ENCODE measurements at regions not wholly inside any gene's neighbourhood (a gene's known extent, or its start where the extent isn't known, plus 50 kb on each side); places are given as distances from the start of the nearest gene placed in this dataset.

GRCh38 chr12:53803194-53803593, 51.4 kb upstream of the CISTR start:
- H2AFZ ChIP-seq (ENCODE audit: low read length) = no peak overlapping the region

More at GRCh38 chr12:53803194-53803593, 51.4 kb upstream of the CISTR start:
- Mint-ChIP-seq H3K36me3 (ENCODE audit: insufficient read depth in 1 of 3, low read depth in 3 of 3) (no peaks in the 10 kb centered on the region), H3K27me3 (ENCODE audit: low read depth) (peaks cover 66% of the 10 kb centered on the region), H3K27ac (no peak overlapping the region), H3K4me1 (peaks cover 0 to 15% of the 10 kb centered on the region in 2 experiments; a peak in 3 of 4 replicates), H3K9me3 (no peaks in the 10 kb centered on the region), H3K4me3 (no peak overlapping the region)
- Histone ChIP-seq H4K5ac (ENCODE audit: insufficient read length, low read depth, low read length) (no peak overlapping the region), H2BK15ac (ENCODE audit: low read depth, low read length) (no peak overlapping the region), H2AK5ac (ENCODE audit: insufficient read length, low read length) (no peak overlapping the region), H3K9me3 (ENCODE audit: control insufficient read depth, low read depth, low read length) (no peaks in the 10 kb centered on the region), H3K4me1 (ENCODE audit: insufficient read depth, low read length) (no peaks in the 10 kb centered on the region), H3K27ac (ENCODE audit: insufficient read length, low read depth, low read length) (no peak overlapping the region), H3K23me2 (ENCODE audit: insufficient read length, low read depth, low read length, poor library complexity, severe bottlenecking) (no peaks in the 10 kb centered on the region), H3K79me2 (ENCODE audit: insufficient read depth, low read length) (no peaks in the 10 kb centered on the region), H3K14ac (ENCODE audit: insufficient read depth, low read length) (no peak overlapping the region), H4K8ac (replicated peaks; ENCODE audit: insufficient read length, low read depth, low read length) (no peak overlapping the region), H3K23ac (ENCODE audit: insufficient read length, low read depth, low read length) (no peak overlapping the region), H2BK20ac (ENCODE audit: low read depth, low read length, poor library complexity, severe bottlenecking) (no peak overlapping the region), H3K56ac (ENCODE audit: insufficient read length, low read depth, low read length) (no peak overlapping the region), H3K4ac (ENCODE audit: low read depth, low read length) (no peak overlapping the region), H2BK12ac (ENCODE audit: insufficient read length, low read depth, low read length) (no peak overlapping the region), H3K18ac (ENCODE audit: insufficient read length, low read depth, low read length) (no peak overlapping the region), H2BK5ac (ENCODE audit: insufficient read length, low read length) (no peak overlapping the region), H3K4me2 (ENCODE audit: insufficient read depth, insufficient read length, low read length) (no peak overlapping the region), H3K27me3 (ENCODE audit: insufficient read depth, low read length) (no peaks in the 10 kb centered on the region), H3K9ac (ENCODE audit: extremely low read depth, insufficient read length, low read length) (no peak overlapping the region), H3K79me1 (ENCODE audit: insufficient read depth, low read depth, low read length, poor library complexity, severe bottlenecking) (no peaks in the 10 kb centered on the region), H4K91ac (ENCODE audit: insufficient read length, low read depth, low read length) (no peak overlapping the region), H4K20me1 (ENCODE audit: control insufficient read depth, insufficient read depth, insufficient read length) (no peaks in the 10 kb centered on the region), H2BK120ac (ENCODE audit: low read depth, low read length, poor library complexity, severe bottlenecking) (no peak overlapping the region), H3T11ph (ENCODE audit: low read length) (no peak overlapping the region)
- DNase-seq = no peak
- TF ChIP-seq CTCF (conservative IDR thresholded peaks at IDR 0.05) = no peak
- no CpG with 5 or more reads among the region's 3 CpGs for WGBS (ENCODE audit: extremely low coverage, insufficient read length, low lambda C conversion rate)
